CD14-positive monocyte (primary cell): ENCODE measurements at regions not wholly inside any gene's neighbourhood (a gene's known extent, or its start where the extent isn't known, plus 50 kb on each side); places are given as distances from the start of the nearest gene placed in this dataset.

Experiments
- DNase-seq, 3 donors: peaks; one replicate each; pipeline ENCODE4 v3.0.0-alpha.2; 2011 to 2022
- H2AFZ ChIP-seq: 2 replicates; pipeline ENCODE4 v1.6.0; 2012; ENCODE audit warnings: mild to moderate bottlenecking, low read depth, low read length, inconsistent platforms; ENCODE audit not compliant: insufficient read depth, poor library complexity, severe bottlenecking
- H3K27ac ChIP-seq, 2 donors: 1 replicate in 1 of 2; 2 replicates in 1 of 2; pipeline ENCODE4 v1.5.1; 2012 to 2013; ENCODE audit warnings: low read length in 2 of 2, control low read depth in 1 of 2, inconsistent platforms in 1 of 2, low read depth in 1 of 2, mild to moderate bottlenecking in 1 of 2
- H3K27me3 ChIP-seq, 2 donors: one replicate each; pipeline versions ENCODE4 v1.6.0 to v1.6.1; 2011 to 2013; ENCODE audit warnings: low read length in 2 of 2; ENCODE audit not compliant: control insufficient read depth in 2 of 2, insufficient read depth in 2 of 2
- H3K36me3 ChIP-seq, 2 donors: replicated peaks in 1 of 2; 1 replicate in 1 of 2; 2 replicates in 1 of 2; pipeline versions ENCODE4 v1.5.1 to v1.6.1; 2012 to 2013; ENCODE audit warnings: low read length in 2 of 2, control low read depth in 1 of 2, inconsistent platforms in 1 of 2, mild to moderate bottlenecking in 1 of 2; ENCODE audit not compliant: insufficient read depth in 2 of 2, control insufficient read depth in 1 of 2
- H3K4me1 ChIP-seq, 2 donors: 1 replicate in 1 of 2; 2 replicates in 1 of 2; pipeline versions ENCODE4 v1.5.1 to v1.6.1; 2012 to 2013; ENCODE audit warnings: low read length in 2 of 2, control low read depth in 1 of 2, inconsistent platforms in 1 of 2, mild to moderate bottlenecking in 1 of 2, moderate library complexity in 1 of 2; ENCODE audit not compliant: insufficient read depth in 2 of 2, control insufficient read depth in 1 of 2
- H3K4me2 ChIP-seq: replicated peaks from 2 replicates; pipeline ENCODE3; 2012; ENCODE audit warnings: low read length, moderate library complexity, mild to moderate bottlenecking; ENCODE audit not compliant: poor library complexity, severe bottlenecking; ENCODE audit errors: extremely low read depth
- H3K4me3 ChIP-seq, 3 experiments: fragments of 200-600 bp in 1 of 3; sonication (generic) in 1 of 3; replicated peaks in 1 of 3; 1 replicate in 2 of 3; 2 replicates in 1 of 3; pipeline ENCODE4 v1.5.1; 2011 to 2013; ENCODE audit warnings: low read length in 3 of 3, mild to moderate bottlenecking in 3 of 3, control low read depth in 2 of 3, low read depth in 2 of 3, inconsistent platforms in 1 of 3, moderate library complexity in 1 of 3
- H3K79me2 ChIP-seq: 2 replicates; pipeline ENCODE4 v1.6.0; 2012; ENCODE audit warnings: mild to moderate bottlenecking, control low read depth, inconsistent platforms, low read length, moderate library complexity; ENCODE audit not compliant: insufficient read depth
- H3K9ac ChIP-seq: 2 replicates; pipeline ENCODE4 v1.6.0; 2017; ENCODE audit warnings: low read length, mild to moderate bottlenecking; ENCODE audit not compliant: insufficient read depth, poor library complexity, severe bottlenecking
- H3K9me3 ChIP-seq, 2 donors: replicated peaks in 1 of 2; 1 replicate in 1 of 2; 2 replicates in 1 of 2; pipeline versions ENCODE4 v1.5.1 to v1.6.1; 2012 to 2013; ENCODE audit warnings: low read length in 2 of 2, control low read depth in 1 of 2; ENCODE audit not compliant: control insufficient read depth in 1 of 2, insufficient read depth in 1 of 2
- H4K20me1 ChIP-seq: 2 replicates; pipeline ENCODE4 v1.6.0; 2012; ENCODE audit warnings: mild to moderate bottlenecking, low read length, control low read depth, moderate library complexity; ENCODE audit not compliant: insufficient read depth
- H3K27ac Mint-ChIP-seq, 7 donors: one replicate each; pipeline ENCODE4 v1.8.0; 2020; ENCODE audit warnings: mild to moderate bottlenecking in 7 of 7, mixed read lengths in 7 of 7, moderate library complexity in 6 of 7, inconsistent platforms in 2 of 7
- H3K27me3 Mint-ChIP-seq, 3 donors: one replicate each; pipeline ENCODE4 v1.8.0; 2021 to 2022; ENCODE audit warnings: low read depth in 3 of 3, mild to moderate bottlenecking in 3 of 3, mixed read lengths in 3 of 3, moderate library complexity in 3 of 3, inconsistent platforms in 1 of 3
- H3K36me3 Mint-ChIP-seq, 2 donors: one replicate each; pipeline ENCODE4 v1.8.0; 2020; ENCODE audit warnings: mixed read lengths in 2 of 2, inconsistent platforms in 1 of 2, mild to moderate bottlenecking in 1 of 2
- H3K4me1 Mint-ChIP-seq: one replicate; pipeline ENCODE4 v1.8.0; 2020; ENCODE audit warnings: mild to moderate bottlenecking, mixed read lengths
- H3K4me3 Mint-ChIP-seq, 2 donors: one replicate each; pipeline ENCODE4 v1.8.0; 2020; ENCODE audit warnings: mild to moderate bottlenecking in 2 of 2, mixed read lengths in 2 of 2, moderate library complexity in 1 of 2
- H3K9me3 Mint-ChIP-seq, 7 donors: one replicate each; pipeline ENCODE4 v1.8.0; 2020 to 2022; ENCODE audit warnings: mixed read lengths in 7 of 7, mild to moderate bottlenecking in 6 of 7, moderate library complexity in 6 of 7, inconsistent platforms in 2 of 7
- WGBS: methylation state at CpG from one replicate; pipeline ENCODE4 v1.1.5; 2013; ENCODE audit warnings: missing lambda C conversion rate; ENCODE audit not compliant: insufficient coverage; 5-methylcytosine and 5-hydroxymethylcytosine counted together
- intact Hi-C, 2 donors: fragments of 100-400 bp; cut with micrococcal nuclease; formaldehyde crosslinking; loops; one replicate each; pipeline versions ENCODE4 v1.15.0 to v1.15.1; 2023
- TF ChIP-seq, protein P1 (sequence below): fragments of 200-600 bp; IDR thresholded peaks from one replicate; pipeline ENCODE4 v1.8.0; 2022; ENCODE audit warnings: antibody characterized with exemption, mild to moderate bottlenecking

DNA sequence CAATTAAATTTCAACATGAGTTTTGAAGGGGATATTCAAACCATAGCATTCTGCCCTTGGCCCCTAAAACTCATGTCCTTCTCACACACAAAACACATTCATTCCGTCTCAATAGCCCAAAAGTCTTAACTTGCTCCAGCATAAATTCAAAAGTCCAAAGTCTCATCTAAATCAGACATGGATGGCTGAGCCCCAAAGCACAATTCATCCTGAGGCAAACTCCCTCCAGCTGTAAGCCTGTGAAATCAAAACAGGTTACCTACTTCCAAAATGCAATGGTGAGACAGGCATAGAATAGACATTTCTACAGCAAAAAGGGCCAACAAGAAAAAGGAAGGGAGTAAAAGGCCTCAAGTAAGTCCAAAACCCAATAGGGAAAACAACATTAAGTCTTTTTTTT, 245.8 kb downstream of the TTC32 start:
- no peak overlapping the region for H3K4me2 ChIP-seq
- intact Hi-C loops, result no loop called here
- H3K36me3 ChIP-seq, result no peaks in the 10 kb centered on the region
- Mint-ChIP-seq H3K36me3 (no peaks in the 10 kb centered on the region), H3K27me3 (peaks cover 0 to 2% (median 2%) of the 10 kb centered on the region in 3 donors), H3K4me3 (no peak overlapping the region), H3K4me1 (no peaks in the 10 kb centered on the region), H3K9me3 (peaks cover 0 to 13% (median 3%) of the 10 kb centered on the region in 7 donors), H3K27ac (no peak overlapping the region)
- no peak overlapping the region for H3K9ac ChIP-seq
- WGBS, result 100% methylated on average over 1 of the region's 1 CpG
- H3K4me3 ChIP-seq, result no peak overlapping the region
- TF ChIP-seq, protein P1, sequence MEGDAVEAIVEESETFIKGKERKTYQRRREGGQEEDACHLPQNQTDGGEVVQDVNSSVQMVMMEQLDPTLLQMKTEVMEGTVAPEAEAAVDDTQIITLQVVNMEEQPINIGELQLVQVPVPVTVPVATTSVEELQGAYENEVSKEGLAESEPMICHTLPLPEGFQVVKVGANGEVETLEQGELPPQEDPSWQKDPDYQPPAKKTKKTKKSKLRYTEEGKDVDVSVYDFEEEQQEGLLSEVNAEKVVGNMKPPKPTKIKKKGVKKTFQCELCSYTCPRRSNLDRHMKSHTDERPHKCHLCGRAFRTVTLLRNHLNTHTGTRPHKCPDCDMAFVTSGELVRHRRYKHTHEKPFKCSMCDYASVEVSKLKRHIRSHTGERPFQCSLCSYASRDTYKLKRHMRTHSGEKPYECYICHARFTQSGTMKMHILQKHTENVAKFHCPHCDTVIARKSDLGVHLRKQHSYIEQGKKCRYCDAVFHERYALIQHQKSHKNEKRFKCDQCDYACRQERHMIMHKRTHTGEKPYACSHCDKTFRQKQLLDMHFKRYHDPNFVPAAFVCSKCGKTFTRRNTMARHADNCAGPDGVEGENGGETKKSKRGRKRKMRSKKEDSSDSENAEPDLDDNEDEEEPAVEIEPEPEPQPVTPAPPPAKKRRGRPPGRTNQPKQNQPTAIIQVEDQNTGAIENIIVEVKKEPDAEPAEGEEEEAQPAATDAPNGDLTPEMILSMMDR, result no peak
- no peak overlapping the region for H2AFZ ChIP-seq
- H3K27ac ChIP-seq, result no peak overlapping the region
- no peaks in the 10 kb centered on the region for H3K27me3 ChIP-seq
- no peaks in the 10 kb centered on the region for H3K4me1 ChIP-seq
- no peaks in the 10 kb centered on the region for H3K79me2 ChIP-seq
- H3K9me3 ChIP-seq, result peaks cover 0 to 4% of the 10 kb centered on the region in 2 donors
- DNase-seq, result no peak
- no peaks in the 10 kb centered on the region for H4K20me1 ChIP-seq

DNA sequence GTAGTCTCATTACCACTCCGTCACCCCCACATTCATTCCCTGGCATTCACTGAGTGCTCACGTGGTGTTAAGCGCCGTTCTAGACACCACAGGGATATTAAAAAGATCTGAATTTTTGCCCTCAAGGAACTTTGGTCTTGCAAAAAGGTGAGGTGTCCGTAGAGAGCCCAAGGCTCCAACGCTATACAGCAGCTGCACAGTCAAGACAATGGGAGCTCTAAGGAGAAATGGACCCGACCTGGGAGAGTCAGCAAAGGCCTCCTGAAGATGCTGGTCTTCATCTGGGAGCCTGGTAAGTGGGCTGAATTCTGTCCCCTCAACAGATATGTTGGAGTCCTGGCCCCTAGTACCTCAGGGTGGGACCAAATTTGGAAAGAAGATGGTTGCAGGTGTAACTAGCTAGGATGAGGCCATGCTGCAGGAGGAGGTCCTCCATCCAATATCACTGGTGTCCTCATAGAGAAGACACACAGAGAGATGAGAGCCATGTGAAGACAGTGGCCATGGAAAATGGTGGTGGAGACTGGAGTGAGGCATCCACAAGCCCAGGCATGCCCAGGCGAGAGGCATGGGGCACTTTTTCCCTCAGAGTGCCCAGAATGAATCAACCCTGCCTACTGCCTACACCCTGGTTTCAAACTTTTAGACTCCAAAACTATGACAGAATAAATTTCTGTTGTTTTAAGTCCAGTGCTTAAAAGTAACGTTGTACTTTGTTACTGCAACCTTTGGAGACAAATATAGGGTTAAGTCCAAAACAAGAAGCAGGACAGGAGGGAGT, 247.3 kb downstream of the TTC32 start:
- H3K27me3 ChIP-seq, result no peaks in the 10 kb centered on the region

More for the DNA sequence above, 247.3 kb downstream of the TTC32 start:
- H3K36me3 ChIP-seq, result no peaks in the 10 kb centered on the region
- Mint-ChIP-seq H3K4me3 (no peak overlapping the region), H3K4me1 (no peaks in the 10 kb centered on the region), H3K36me3 (no peaks in the 10 kb centered on the region), H3K27me3 (peaks cover 0 to 4% (median 0%) of the 10 kb centered on the region in 3 donors), H3K9me3 (peaks cover 0 to 11% (median 3%) of the 10 kb centered on the region in 7 donors), H3K27ac (no peak overlapping the region)
- H4K20me1 ChIP-seq, result no peaks in the 10 kb centered on the region
- TF ChIP-seq, protein P1, result no peak
- H3K9me3 ChIP-seq, result peaks cover 0 to 4% of the 10 kb centered on the region in 2 donors
- H3K4me2 ChIP-seq, result no peak overlapping the region
- no peaks in the 10 kb centered on the region for H3K79me2 ChIP-seq
- no peaks in the 10 kb centered on the region for H3K4me1 ChIP-seq
- H2AFZ ChIP-seq, result no peak overlapping the region
- DNase-seq, result no peak
- H3K27ac ChIP-seq, result no peak overlapping the region
- no peak overlapping the region for H3K4me3 ChIP-seq
- no peak overlapping the region for H3K9ac ChIP-seq
- WGBS, result 94% methylated on average over 7 of the region's 9 CpGs
- intact Hi-C loops, result no loop called here
